Heart left ventricle (tissue), 16 donors: ENCODE measurements at regions not wholly inside any gene's neighbourhood (a gene's known extent, or its start where the extent isn't known, plus 50 kb on each side); places are given as distances from the start of the nearest gene placed in this dataset.
A peak's percentile ranks its signal among the peaks of the same experiment; 100 is the strongest.

Experiments
- ATAC-seq, 4 donors: fragments of 200-7000 bp; cut with Tn5 transposase; one replicate each; pipeline ENCODE4 v1.9.1; 2020 to 2022; ENCODE audit warnings: moderate library complexity in 4 of 4, mild to moderate bottlenecking in 3 of 4, moderate number of reproducible peaks in 1 of 4
- DNase-seq, 5 donors: peaks; one replicate each; pipeline ENCODE4 v3.0.0-alpha.2; 2020
- H3K27ac ChIP-seq, 12 donors: fragments of 200-600 bp; sonication (generic) in 4 of 12; one replicate each; pipeline versions ENCODE4 v1.5.0 to v1.8.0; 2016 to 2022; ENCODE audit warnings: mild to moderate bottlenecking in 2 of 12
- H3K27me3 ChIP-seq, 9 donors: fragments of 200-600 bp; sonication (generic) in 2 of 9; one replicate each; pipeline versions ENCODE4 v1.5.1 to v1.8.0; 2016 to 2022; ENCODE audit warnings: mild to moderate bottlenecking in 3 of 9
- H3K36me3 ChIP-seq, 9 donors: fragments of 200-600 bp; sonication (generic) in 2 of 9; one replicate each; pipeline versions ENCODE4 v1.5.0 to v1.8.0; 2018 to 2022; ENCODE audit warnings: mild to moderate bottlenecking in 2 of 9
- H3K4me1 ChIP-seq, 12 donors: fragments of 200-600 bp; sonication (generic) in 4 of 12; one replicate each; pipeline versions ENCODE4 v1.5.0 to v1.8.0; 2016 to 2022; ENCODE audit warnings: mild to moderate bottlenecking in 3 of 12
- H3K4me3 ChIP-seq, 12 donors: fragments of 200-600 bp; sonication (generic) in 4 of 12; one replicate each; pipeline versions ENCODE4 v1.5.0 to v1.8.0; 2017 to 2022; ENCODE audit warnings: mild to moderate bottlenecking in 9 of 12, moderate library complexity in 4 of 12
- H3K9me3 ChIP-seq, 12 donors: fragments of 200-600 bp; sonication (generic) in 4 of 12; one replicate each; pipeline versions ENCODE4 v1.5.0 to v1.8.0; 2016 to 2022; ENCODE audit warnings: mild to moderate bottlenecking in 1 of 12
- POLR2A ChIP-seq, 2 donors: fragments of 450-650 bp; IDR thresholded peaks; one replicate each; pipeline ENCODE4 v1.6.1; 2017; ENCODE audit warnings: antibody characterized with exemption in 2 of 2, mild to moderate bottlenecking in 2 of 2, moderate library complexity in 2 of 2
- WGBS, 4 donors: extraction: QIAGEN DNeasy Blood & Tissue Kit in 2 of 4; methylation state at CpG; one replicate each; pipeline versions ENCODE4 v1.1.5 to v1.1.7; 2013 to 2018; 5-methylcytosine and 5-hydroxymethylcytosine counted together
- intact Hi-C, 10 donors: fragments of 100-400 bp; cut with DNase I; formaldehyde crosslinking; loops; one replicate each; pipeline versions ENCODE4 v1.11.1 to v1.14.2; 2022
- TF ChIP-seq, protein P1 (sequence below), 12 donors: fragments of 200-600 bp; sonication (generic) in 4 of 12; IDR thresholded peaks; one replicate each; pipeline versions ENCODE4 v1.5.0 to v1.8.0; 2018 to 2022; ENCODE audit warnings: antibody characterized with exemption in 12 of 12, mild to moderate bottlenecking in 5 of 12
- donor health status: ischemic (EF 13 %, LVEDD 7.1; RV severe dilation, severe dysfunction).
- donor health status: healthy with polysubstance abuse.
- donor health status: DM: no; HTN: yes; CAD: no.
- donor health status: DM: no; HTN: no; CAD: no.
- donor health status: ischemic (EF 25% LVEDD 6.9; RV normal size, moderate dysfunction).
- donor health status: ischemic (EF 25% LVEDD 5.7; RV mildly dilated, moderate dysfunction).
- donor health status: healthy.
- donor health status: DM: yes; HTN: yes; CAD: no.
- donor health status: ischemic (EF 35%, LVEDD 5.7; RV mildly dilated, moderate dysfunction).
- donor health status: nonischemic (EF 11% LVEDD 7.7; RV severe dilation, severe dysfunction).
- donor health status: DM: yes; HTN: yes; CAD: no.
- donor health status: PGD.
- donor health status: ischemic (EF 29% LVEDD 5.4; RV normal size, mild dysfunction).
- donor health status: nonischemic (EF 23%, LVEDD 6.1; RV moderate dilation, normal function).

DNA sequence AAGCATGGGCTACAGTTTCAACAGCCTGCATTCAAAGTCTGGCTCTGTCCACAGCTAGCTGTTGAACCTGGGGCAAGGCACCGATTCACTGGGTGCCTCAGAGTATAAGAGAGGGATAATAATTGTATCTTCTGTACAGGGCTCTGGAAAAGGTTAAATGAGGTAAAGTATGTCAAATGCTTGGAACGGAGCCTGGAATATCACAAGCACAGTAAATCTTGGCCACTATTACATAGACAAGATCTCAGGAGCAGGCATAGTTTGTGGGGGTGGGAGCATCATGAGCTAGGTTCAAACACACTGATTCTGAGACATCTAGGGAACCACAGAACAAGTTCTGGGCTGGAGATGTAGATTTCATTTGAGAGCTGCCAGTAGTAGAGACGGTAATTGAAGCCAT, 203.7 kb upstream of the NUDT4 start:
- Histone ChIP-seq H3K36me3 (no peaks in the 10 kb centered on the region), H3K27ac (peak overlapping the region; percentile 31 to 89 (median 78)), H3K9me3 (peaks cover 0 to 6% (median 0%) of the 10 kb centered on the region in 12 donors), H3K4me1 (peaks cover 0 to 60% (median 38%) of the 10 kb centered on the region in 12 donors), H3K4me3 (no peak overlapping the region), H3K27me3 (no peaks in the 10 kb centered on the region)
- peak in 3 of 5 donors; percentile 30 to 49 (median 37) for DNase-seq
- peak; percentile 73 to 85 (median 80) for ATAC-seq
- TF ChIP-seq, protein P1, sequence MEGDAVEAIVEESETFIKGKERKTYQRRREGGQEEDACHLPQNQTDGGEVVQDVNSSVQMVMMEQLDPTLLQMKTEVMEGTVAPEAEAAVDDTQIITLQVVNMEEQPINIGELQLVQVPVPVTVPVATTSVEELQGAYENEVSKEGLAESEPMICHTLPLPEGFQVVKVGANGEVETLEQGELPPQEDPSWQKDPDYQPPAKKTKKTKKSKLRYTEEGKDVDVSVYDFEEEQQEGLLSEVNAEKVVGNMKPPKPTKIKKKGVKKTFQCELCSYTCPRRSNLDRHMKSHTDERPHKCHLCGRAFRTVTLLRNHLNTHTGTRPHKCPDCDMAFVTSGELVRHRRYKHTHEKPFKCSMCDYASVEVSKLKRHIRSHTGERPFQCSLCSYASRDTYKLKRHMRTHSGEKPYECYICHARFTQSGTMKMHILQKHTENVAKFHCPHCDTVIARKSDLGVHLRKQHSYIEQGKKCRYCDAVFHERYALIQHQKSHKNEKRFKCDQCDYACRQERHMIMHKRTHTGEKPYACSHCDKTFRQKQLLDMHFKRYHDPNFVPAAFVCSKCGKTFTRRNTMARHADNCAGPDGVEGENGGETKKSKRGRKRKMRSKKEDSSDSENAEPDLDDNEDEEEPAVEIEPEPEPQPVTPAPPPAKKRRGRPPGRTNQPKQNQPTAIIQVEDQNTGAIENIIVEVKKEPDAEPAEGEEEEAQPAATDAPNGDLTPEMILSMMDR (IDR thresholded peaks at IDR 0.05) = no peak
- TF ChIP-seq POLR2A (IDR thresholded peaks at IDR 0.05) = no peak
- WGBS, 4 donors = 20 to 34% (median 26%) methylated on average over 3 of the region's 3 CpGs
- intact Hi-C loops = loop anchor here in 6 of 10 donors (2.0 to 10.0 kb wide), 7 partner anchors 37 to 213 kb away; no protein-coding TSS in a partner anchor

DNA sequence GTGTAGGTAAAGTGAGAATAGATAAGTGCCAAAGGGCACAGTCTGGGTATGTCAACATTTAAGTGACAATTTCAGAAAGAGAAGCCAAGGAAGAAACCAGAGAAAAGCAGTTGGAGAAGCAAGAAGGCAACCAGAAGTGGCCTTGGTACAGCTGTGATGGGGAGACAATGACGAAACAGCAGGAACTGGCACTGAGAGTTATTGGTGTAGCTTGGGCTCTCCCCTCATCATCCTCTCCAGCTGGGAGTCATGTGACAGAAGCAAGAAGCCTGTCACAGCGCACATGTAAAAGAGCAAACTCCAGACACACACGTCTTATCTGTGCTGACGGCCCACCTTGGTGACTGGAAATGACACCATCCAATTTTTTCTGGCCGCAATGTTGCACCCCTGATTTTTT, 203.3 kb upstream of the NUDT4 start:
- H3K9me3 ChIP-seq = peaks cover 0 to 6% (median 0%) of the 10 kb centered on the region in 12 donors
- intact Hi-C loops = loop anchor here in 6 of 10 donors (2.0 to 10.0 kb wide), 7 partner anchors 37 to 213 kb away; no protein-coding TSS in a partner anchor
- TF ChIP-seq, protein P1 (IDR thresholded peaks at IDR 0.05) = no peak
- TF ChIP-seq POLR2A (IDR thresholded peaks at IDR 0.05) = no peak
- DNase-seq (peak in 2 of 5 donors; percentile 47 to 50), ATAC-seq (peak; percentile 53 to 69 (median 64))
- no peaks in the 10 kb centered on the region for H3K27me3 ChIP-seq
- 46 to 73% (median 64%) methylated on average over 5 of the region's 5 CpGs for WGBS, 4 donors
- no peaks in the 10 kb centered on the region for H3K36me3 ChIP-seq
- peak overlapping the region; percentile 31 to 89 (median 78) for H3K27ac ChIP-seq
- peaks cover 0 to 62% (median 39%) of the 10 kb centered on the region in 12 donors for H3K4me1 ChIP-seq
- no peak overlapping the region for H3K4me3 ChIP-seq

DNA sequence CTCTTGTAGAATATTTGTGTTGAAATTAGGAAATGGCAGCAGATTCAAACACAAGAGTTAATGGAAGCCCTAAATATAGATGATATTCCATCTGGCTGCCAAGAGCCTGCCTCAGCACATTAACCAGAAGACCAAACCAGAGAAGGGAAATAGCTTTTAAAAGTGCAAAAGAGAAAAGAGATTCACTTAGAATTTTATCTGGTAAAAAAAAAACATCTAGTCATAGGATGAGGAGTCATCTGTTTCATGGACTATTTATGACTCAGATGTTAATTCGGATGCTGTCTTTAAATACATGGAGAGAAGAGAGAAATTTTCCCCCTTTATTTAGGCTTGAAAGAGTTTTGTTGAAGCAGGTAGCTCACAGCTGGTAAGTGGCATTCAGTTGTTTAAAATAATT, 201.6 kb upstream of the NUDT4 start:
- H3K4me1 ChIP-seq = peaks cover 0 to 68% (median 42%) of the 10 kb centered on the region in 12 donors
- peak in 2 of 4 donors; percentile 31 to 39 for ATAC-seq
- no peaks in the 10 kb centered on the region for H3K36me3 ChIP-seq
- H3K27ac ChIP-seq = peak overlapping the region; percentile 50 to 89 (median 78)
- no peaks in the 10 kb centered on the region for H3K27me3 ChIP-seq
- H3K9me3 ChIP-seq = peaks cover 0 to 6% (median 0%) of the 10 kb centered on the region in 12 donors
- WGBS, 4 donors = 28 to 39% (median 35%) methylated on average over 1 of the region's 1 CpG
- no peak for DNase-seq
- TF ChIP-seq POLR2A (IDR thresholded peaks at IDR 0.05) = no peak
- TF ChIP-seq, protein P1 (IDR thresholded peaks at IDR 0.05) = no peak
- intact Hi-C loops = loop anchor here in 8 of 10 donors (5.0 to 10.0 kb wide), 4 partner anchors 49 to 201 kb away; partner anchors contain the start of gene NUDT4 (in 4 of the 8)
- H3K4me3 ChIP-seq = no peak overlapping the region

DNA sequence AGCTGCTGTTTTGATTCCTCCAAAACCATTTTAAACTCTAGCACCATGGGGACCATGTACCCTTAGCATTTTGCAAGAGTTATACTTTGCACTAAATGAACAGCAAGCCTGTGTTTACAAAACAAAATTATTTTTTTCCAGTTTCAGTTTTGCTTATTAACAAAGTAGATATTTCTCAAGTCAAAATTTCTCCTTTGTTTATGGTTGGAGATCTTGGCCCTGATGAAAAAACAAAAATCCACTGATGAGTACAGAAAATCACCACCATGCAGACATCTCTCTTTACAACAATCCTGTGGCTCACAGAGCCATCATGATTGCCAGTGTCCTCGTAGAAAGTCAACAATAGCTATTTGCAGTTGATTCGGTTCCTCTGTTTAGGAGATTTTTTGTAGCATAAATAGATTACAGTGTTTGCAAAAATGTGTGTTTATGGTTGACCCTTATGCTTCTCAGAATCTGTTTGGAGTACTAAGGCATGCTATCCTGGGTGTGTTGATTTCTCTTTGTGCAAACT, 201.1 kb upstream of the NUDT4 start:
- Histone ChIP-seq H3K4me3 (no peak overlapping the region), H3K9me3 (peaks cover 0 to 6% (median 0%) of the 10 kb centered on the region in 12 donors), H3K4me1 (peaks cover 0 to 68% (median 42%) of the 10 kb centered on the region in 12 donors), H3K27ac (peak overlapping the region; percentile 50 to 89 (median 78)), H3K36me3 (no peaks in the 10 kb centered on the region), H3K27me3 (no peaks in the 10 kb centered on the region)
- DNase-seq (no peak), ATAC-seq (no peak)
- TF ChIP-seq POLR2A (IDR thresholded peaks at IDR 0.05) = no peak
- TF ChIP-seq, protein P1 (IDR thresholded peaks at IDR 0.05) = no peak
- intact Hi-C loops = loop anchor here in 9 of 10 donors (1.0 to 10.0 kb wide), 5 partner anchors 48 to 201 kb away; partner anchors contain the start of gene NUDT4 (in 4 of the 9)
- WGBS, 4 donors = 20 to 51% (median 34%) methylated on average over 2 of the region's 2 CpGs
